DND-41 (cell line): ENCODE measurements at regions not wholly inside any gene's neighbourhood (a gene's known extent, or its start where the extent isn't known, plus 50 kb on each side); places are given as distances from the start of the nearest gene placed in this dataset.

ENCODE experiments used
- ATAC-seq: fragments of 200-7000 bp; cut with Tn5 transposase; 3 replicates; pipeline ENCODE4 v1.9.1; 2021; ENCODE audit warnings: low read depth; ENCODE audit not compliant: insufficient read depth
- DNase-seq: peaks from one replicate; pipeline ENCODE4 v3.0.0-alpha.2; 2020
- H2AFZ ChIP-seq: 2 replicates; pipeline ENCODE4 v1.6.0; 2012; ENCODE audit warnings: low read depth, low read length
- H3K27ac ChIP-seq: 2 replicates; pipeline ENCODE4 v1.5.1; 2012; ENCODE audit warnings: low read length, inconsistent platforms
- H3K27me3 ChIP-seq: fragments of 200-600 bp; sonication (generic); 2 replicates; pipeline ENCODE4 v1.6.0; 2012; ENCODE audit warnings: low read length, mild to moderate bottlenecking, inconsistent platforms; ENCODE audit not compliant: insufficient read depth, poor library complexity
- H3K36me3 ChIP-seq: 2 replicates; pipeline ENCODE4 v1.5.1; 2012; ENCODE audit warnings: low read length, inconsistent platforms; ENCODE audit not compliant: insufficient read depth
- H3K4me1 ChIP-seq: 2 replicates; pipeline ENCODE4 v1.5.1; 2012; ENCODE audit warnings: mild to moderate bottlenecking, low read length; ENCODE audit not compliant: insufficient read depth
- H3K4me2 ChIP-seq: 2 replicates; pipeline ENCODE4 v1.6.0; 2012; ENCODE audit warnings: mild to moderate bottlenecking, moderate library complexity, low read length, inconsistent platforms; ENCODE audit not compliant: insufficient read depth
- H3K4me3 ChIP-seq, 2 experiments: fragments of 200-600 bp in 1 of 2; shearing (Covaris generic) in 1 of 2; 2 replicates each; pipeline ENCODE4 v1.5.1; 2012 to 2016; ENCODE audit warnings: inconsistent platforms in 2 of 2, low read length in 2 of 2, mild to moderate bottlenecking in 2 of 2, low read depth in 1 of 2, moderate library complexity in 1 of 2
- H3K79me2 ChIP-seq: 2 replicates; pipeline ENCODE4 v1.6.0; 2012; ENCODE audit warnings: low read length, inconsistent platforms; ENCODE audit not compliant: insufficient read depth
- H3K9ac ChIP-seq: 2 replicates; pipeline ENCODE4 v1.6.0; 2012; ENCODE audit warnings: low read depth, mild to moderate bottlenecking, inconsistent platforms, low read length, moderate library complexity
- H3K9me3 ChIP-seq: 2 replicates; pipeline ENCODE4 v1.5.1; 2012; ENCODE audit warnings: low read length, moderate library complexity, mild to moderate bottlenecking, inconsistent platforms; ENCODE audit not compliant: insufficient read depth, severe bottlenecking
- H4K20me1 ChIP-seq: 2 replicates; pipeline ENCODE4 v1.6.0; 2012; ENCODE audit warnings: low read length; ENCODE audit not compliant: insufficient read depth
- EZH2 ChIP-seq: IDR thresholded peaks from 3 replicates; pipeline ENCODE4 v1.6.1; 2012; ENCODE audit warnings: borderline replicate concordance, low read depth, mild to moderate bottlenecking, moderate library complexity, low read length, inconsistent platforms; ENCODE audit not compliant: severe bottlenecking
- TF ChIP-seq, protein P1 (sequence below): IDR thresholded peaks from 2 replicates; pipeline ENCODE4 v1.5.1; 2012; ENCODE audit warnings: borderline replicate concordance, low read length, moderate library complexity, mild to moderate bottlenecking; ENCODE audit not compliant: poor library complexity, severe bottlenecking; ENCODE audit errors: extremely low read depth

DNA sequence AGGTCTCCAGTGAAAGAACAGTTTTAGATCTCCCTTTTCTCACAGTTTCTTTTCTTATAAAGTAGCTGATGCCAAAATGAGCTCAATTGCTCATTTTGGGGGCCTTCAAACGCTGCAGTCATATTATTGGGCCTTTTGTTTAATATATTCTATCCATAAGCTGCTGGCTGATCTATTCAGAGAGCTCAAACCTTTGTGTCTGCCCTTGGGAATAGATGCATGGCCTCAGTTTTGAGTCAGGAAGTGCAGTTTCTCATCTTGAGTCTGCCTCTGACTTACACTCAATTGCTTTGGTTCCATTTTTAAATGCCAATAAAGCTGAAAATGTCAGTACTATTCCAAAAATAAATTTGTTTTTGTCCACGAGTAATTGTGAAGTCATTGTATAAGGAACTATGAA is 468.9 kb downstream of the KLF12 start:
- TF ChIP-seq, protein P1, sequence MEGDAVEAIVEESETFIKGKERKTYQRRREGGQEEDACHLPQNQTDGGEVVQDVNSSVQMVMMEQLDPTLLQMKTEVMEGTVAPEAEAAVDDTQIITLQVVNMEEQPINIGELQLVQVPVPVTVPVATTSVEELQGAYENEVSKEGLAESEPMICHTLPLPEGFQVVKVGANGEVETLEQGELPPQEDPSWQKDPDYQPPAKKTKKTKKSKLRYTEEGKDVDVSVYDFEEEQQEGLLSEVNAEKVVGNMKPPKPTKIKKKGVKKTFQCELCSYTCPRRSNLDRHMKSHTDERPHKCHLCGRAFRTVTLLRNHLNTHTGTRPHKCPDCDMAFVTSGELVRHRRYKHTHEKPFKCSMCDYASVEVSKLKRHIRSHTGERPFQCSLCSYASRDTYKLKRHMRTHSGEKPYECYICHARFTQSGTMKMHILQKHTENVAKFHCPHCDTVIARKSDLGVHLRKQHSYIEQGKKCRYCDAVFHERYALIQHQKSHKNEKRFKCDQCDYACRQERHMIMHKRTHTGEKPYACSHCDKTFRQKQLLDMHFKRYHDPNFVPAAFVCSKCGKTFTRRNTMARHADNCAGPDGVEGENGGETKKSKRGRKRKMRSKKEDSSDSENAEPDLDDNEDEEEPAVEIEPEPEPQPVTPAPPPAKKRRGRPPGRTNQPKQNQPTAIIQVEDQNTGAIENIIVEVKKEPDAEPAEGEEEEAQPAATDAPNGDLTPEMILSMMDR, result no peak
- TF ChIP-seq EZH2, result no peak
- no peak for ATAC-seq

DNA sequence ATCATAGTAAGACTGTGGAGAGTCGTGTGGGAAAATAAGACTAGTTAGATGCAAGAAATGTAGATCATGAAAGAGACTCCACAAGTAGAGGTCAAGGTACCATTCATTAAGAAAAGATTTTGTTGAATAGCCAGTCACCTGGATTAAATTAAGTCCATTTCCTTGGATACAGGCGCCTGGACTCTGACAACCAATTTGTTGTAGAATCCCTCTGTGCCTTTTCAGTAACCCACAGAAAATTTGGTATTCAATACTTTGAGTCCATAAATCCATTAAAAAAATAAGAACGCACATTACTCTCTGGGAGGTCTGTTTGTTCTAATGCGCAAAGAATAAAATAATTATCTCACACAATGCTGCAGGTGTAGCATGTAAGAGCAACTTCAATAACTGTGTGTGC is 469.4 kb downstream of the KLF12 start:
- Histone ChIP-seq H3K27ac (no peak overlapping the region), H2AFZ (no peak overlapping the region), H3K9ac (no peak overlapping the region), H4K20me1 (no peaks in the 10 kb centered on the region), H3K4me2 (no peak overlapping the region), H3K79me2 (no peaks in the 10 kb centered on the region), H3K9me3 (no peaks in the 10 kb centered on the region), H3K4me1 (no peaks in the 10 kb centered on the region), H3K4me3 (no peak overlapping the region), H3K27me3 (no peaks in the 10 kb centered on the region), H3K36me3 (no peaks in the 10 kb centered on the region)
- no peak for DNase-seq
- TF ChIP-seq, protein P1, result no peak
- no peak for TF ChIP-seq EZH2
- ATAC-seq, result no peak

More for the DNA sequence above, 468.9 kb downstream of the KLF12 start:
- Histone ChIP-seq H2AFZ (no peak overlapping the region), H3K4me1 (no peaks in the 10 kb centered on the region), H3K79me2 (no peaks in the 10 kb centered on the region), H3K4me2 (no peak overlapping the region), H3K36me3 (no peaks in the 10 kb centered on the region), H3K9me3 (no peaks in the 10 kb centered on the region), H3K27me3 (no peaks in the 10 kb centered on the region), H3K9ac (no peak overlapping the region), H3K27ac (no peak overlapping the region), H4K20me1 (no peaks in the 10 kb centered on the region), H3K4me3 (no peak overlapping the region)
- DNase-seq, result no peak

DNA sequence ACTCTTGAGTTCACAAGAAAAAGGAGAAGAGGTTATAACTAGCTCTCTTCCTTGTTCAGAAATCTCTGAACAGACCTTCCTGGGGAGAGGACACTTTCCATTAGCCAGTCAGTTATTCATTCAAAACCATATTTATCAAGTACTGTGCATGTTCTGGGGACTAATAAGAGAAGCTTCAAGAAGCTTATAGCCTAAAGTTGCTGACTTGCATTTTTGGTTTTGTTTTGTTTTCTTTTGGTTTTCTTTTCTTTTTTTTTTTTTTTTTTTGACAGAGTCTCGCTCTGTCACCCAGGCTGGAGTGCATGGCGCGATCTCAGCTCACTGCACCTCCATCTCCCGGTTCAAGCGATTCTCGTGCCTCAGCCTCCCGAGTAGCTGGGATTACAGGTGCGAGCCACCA is 471.4 kb downstream of the KLF12 start:
- Histone ChIP-seq H3K27ac (no peak overlapping the region), H4K20me1 (no peaks in the 10 kb centered on the region), H3K27me3 (no peaks in the 10 kb centered on the region), H2AFZ (no peak overlapping the region), H3K4me2 (no peak overlapping the region), H3K4me3 (no peak overlapping the region), H3K4me1 (no peaks in the 10 kb centered on the region), H3K9ac (no peak overlapping the region), H3K36me3 (no peaks in the 10 kb centered on the region), H3K9me3 (no peaks in the 10 kb centered on the region), H3K79me2 (no peaks in the 10 kb centered on the region)
- TF ChIP-seq EZH2, result no peak
- DNase-seq (no peak), ATAC-seq (no peak)

DNA sequence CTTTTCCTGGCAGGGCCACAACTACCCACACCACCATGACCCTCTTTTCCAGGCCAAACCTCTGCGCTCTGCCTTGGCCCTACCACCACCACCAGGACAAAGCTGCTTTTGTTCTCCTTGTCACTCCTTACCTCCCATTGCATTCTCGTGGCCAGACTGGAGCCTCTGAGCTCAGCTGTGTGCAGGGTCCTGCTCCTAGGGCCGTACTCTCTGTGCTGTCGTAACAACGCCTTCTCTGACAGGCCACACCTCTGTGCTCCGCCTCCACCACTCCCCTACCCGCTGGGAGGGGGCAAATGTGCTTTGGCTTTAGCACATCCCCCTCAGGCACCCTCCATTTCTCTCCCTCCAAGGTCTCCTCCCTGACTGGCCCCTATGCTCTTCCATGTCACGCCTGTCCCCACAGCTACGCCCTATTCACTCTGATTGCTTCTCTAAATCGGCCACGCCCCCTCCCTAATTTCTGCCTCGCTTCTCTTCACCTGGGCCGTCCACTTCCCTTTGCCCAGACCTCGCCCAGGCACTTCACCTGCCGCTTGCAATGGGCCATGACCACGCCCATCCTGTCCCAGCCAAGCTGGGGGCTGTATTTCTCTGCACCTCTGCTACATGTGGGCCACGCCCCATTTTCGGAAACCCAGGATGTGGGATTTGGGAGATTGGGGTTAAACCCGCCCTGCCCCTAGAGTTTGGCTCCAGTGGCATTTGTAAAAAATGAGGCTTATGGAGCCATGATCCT is 472.3 kb downstream of the KLF12 start:
- Histone ChIP-seq H3K27ac (no peak overlapping the region), H3K9ac (no peak overlapping the region), H4K20me1 (no peaks in the 10 kb centered on the region), H3K4me3 (no peak overlapping the region), H3K4me2 (no peak overlapping the region), H3K27me3 (no peaks in the 10 kb centered on the region), H2AFZ (no peak overlapping the region), H3K4me1 (no peaks in the 10 kb centered on the region), H3K36me3 (no peaks in the 10 kb centered on the region), H3K79me2 (no peaks in the 10 kb centered on the region), H3K9me3 (no peaks in the 10 kb centered on the region)
- ATAC-seq (no peak), DNase-seq (no peak)
- TF ChIP-seq EZH2, result no peak
- TF ChIP-seq, protein P1, result no peak
